ENCODE measurements at regions not wholly inside any gene's neighbourhood (a gene's known extent, or its start where the extent isn't known, plus 50 kb on each side); places are given as distances from the start of the nearest gene placed in this dataset.
"Not testable (repeated sequence)": the region's sequence is repeated elsewhere in the genome, so short reads cannot be mapped to it uniquely, and the experiment has no call there.

DNA sequence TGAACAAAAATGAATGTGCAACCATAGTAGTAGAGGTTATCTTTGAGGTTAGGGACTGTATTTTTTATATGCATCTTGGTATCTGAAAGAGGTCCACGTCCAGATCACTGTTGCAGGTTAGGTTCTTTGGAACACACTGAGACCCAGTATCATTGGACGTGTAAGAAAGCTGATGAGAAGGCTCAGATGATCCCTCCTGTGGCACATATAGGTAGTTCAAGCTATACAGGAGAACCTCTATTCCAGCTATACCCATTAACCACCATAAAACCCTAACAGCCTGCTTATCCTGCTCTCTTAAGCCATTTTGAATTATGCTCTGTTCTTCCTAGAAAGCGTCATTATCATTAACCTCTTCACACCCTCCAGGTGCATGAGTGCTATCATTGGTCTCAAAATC lies 930.7 kb upstream of the HS3ST1 start:
- Mint-ChIP-seq H3K4me3 (no peak overlapping the region), H3K4me1 (no peaks in the 10 kb centered on the region), H3K27ac (ENCODE audit: unreplicated experiment) (no peak overlapping the region), H3K36me3 (ENCODE audit: low read depth) (no peaks in the 10 kb centered on the region), H3K27me3 (ENCODE audit: low read depth) (no peaks in the 10 kb centered on the region), H3K9me3 (no peaks in the 10 kb centered on the region)
- TF ChIP-seq, protein P1, sequence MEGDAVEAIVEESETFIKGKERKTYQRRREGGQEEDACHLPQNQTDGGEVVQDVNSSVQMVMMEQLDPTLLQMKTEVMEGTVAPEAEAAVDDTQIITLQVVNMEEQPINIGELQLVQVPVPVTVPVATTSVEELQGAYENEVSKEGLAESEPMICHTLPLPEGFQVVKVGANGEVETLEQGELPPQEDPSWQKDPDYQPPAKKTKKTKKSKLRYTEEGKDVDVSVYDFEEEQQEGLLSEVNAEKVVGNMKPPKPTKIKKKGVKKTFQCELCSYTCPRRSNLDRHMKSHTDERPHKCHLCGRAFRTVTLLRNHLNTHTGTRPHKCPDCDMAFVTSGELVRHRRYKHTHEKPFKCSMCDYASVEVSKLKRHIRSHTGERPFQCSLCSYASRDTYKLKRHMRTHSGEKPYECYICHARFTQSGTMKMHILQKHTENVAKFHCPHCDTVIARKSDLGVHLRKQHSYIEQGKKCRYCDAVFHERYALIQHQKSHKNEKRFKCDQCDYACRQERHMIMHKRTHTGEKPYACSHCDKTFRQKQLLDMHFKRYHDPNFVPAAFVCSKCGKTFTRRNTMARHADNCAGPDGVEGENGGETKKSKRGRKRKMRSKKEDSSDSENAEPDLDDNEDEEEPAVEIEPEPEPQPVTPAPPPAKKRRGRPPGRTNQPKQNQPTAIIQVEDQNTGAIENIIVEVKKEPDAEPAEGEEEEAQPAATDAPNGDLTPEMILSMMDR (conservative IDR thresholded peaks at IDR 0.05) = no peak
- DNase-seq (ENCODE audit: low read depth, low spot score) = no peak

DNA sequence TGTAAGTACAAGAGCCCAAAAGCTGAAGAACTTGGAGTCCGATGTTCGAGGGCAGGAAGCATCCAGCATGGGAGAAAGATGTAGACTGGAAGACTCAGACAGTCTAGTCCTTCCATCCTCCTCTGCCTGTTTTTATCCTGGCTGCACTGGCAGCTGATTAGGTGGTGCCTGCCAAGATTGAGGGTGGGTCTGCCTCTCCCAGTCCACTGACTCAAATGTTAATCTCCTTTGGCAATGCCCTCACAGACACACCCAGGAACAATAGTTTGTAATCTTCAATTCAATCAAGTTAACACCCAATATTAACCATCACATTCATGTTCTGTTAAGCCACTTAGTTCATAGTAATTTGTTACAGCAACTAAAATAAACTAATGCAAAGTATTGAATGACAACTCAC lies 904.4 kb upstream of the HS3ST1 start:
- not testable (repeated sequence) for H3K27me3 Mint-ChIP-seq (ENCODE audit: low read depth); H3K27ac Mint-ChIP-seq (ENCODE audit: unreplicated experiment); H3K4me1 Mint-ChIP-seq; H3K36me3 Mint-ChIP-seq (ENCODE audit: low read depth); H3K4me3 Mint-ChIP-seq; H3K9me3 Mint-ChIP-seq; DNase-seq (ENCODE audit: low read depth, low spot score)

DNA sequence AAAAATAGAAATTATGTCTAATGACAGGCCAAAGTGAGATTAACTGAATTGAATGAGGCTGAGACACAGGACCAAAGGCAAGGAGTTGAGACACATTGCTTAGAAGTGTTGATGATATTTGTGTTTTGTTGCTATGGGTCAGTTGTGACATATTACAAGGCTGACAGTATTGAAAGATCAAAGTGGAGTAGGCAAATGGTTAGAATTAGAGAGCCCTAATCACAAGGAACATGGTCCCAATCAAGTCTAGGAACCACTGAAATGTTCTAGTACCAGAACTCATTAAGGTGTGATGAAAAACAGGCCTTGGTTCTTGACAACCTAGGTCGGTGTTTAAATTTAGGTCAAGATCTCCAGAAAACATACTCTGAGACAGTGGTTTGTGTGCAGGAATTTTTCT lies 896.3 kb upstream of the HS3ST1 start:
- no peak overlapping the region for H3K27ac Mint-ChIP-seq (ENCODE audit: unreplicated experiment)

DNA sequence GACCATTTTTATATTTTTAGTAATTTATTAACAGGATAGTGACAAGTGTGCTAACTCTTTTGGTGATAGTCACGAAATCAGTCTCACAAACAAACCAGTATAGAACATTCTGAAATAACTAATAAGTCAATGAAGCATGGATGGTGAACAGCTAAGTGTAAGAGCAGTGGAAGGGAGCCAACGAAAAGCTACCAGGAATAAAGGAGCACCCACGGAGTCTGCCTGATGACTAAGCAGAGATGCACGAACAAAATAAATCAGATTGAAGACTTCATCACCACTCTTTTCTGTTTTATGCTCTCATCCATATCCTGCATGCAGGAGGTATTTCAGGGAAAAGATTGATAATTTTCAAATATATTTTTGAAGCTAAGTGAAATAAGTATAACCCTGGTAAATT lies 891.1 kb upstream of the HS3ST1 start:
- H3K27ac Mint-ChIP-seq (ENCODE audit: unreplicated experiment) = no peak overlapping the region
- H3K9me3 Mint-ChIP-seq = no peaks in the 10 kb centered on the region
- no peaks in the 10 kb centered on the region for H3K4me1 Mint-ChIP-seq

More for the DNA sequence above, 896.3 kb upstream of the HS3ST1 start:
- no peaks in the 10 kb centered on the region for H3K9me3 Mint-ChIP-seq
- no peak overlapping the region for H3K4me3 Mint-ChIP-seq
- DNase-seq (ENCODE audit: low read depth, low spot score) = no peak
- no peaks in the 10 kb centered on the region for H3K36me3 Mint-ChIP-seq (ENCODE audit: low read depth)
- TF ChIP-seq, protein P1 (conservative IDR thresholded peaks at IDR 0.05) = no peak
- no peaks in the 10 kb centered on the region for H3K27me3 Mint-ChIP-seq (ENCODE audit: low read depth)
- no peaks in the 10 kb centered on the region for H3K4me1 Mint-ChIP-seq

DNA sequence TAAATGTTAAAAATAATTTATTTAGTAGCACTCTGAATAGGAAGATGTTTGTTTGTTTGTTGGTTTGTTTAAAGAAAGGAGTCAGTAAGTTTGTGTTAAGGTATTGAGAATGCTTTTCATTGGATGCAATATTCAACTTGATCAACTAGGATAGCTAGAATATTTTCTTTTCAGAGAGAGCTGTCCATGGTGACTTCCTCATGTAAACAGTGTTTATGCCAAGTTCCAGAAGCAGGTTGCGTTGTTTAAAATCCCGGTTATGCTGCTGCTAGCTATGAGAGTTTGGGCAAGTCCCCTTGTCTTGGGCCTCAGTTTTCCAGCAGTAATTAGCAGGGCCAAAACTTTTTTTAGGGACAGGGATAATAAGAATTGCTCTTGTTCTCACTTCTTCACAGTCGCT lies 876.2 kb upstream of the HS3ST1 start:
- DNase-seq (ENCODE audit: low read depth, low spot score) = no peak
- Mint-ChIP-seq H3K4me1 (no peaks in the 10 kb centered on the region), H3K27ac (ENCODE audit: unreplicated experiment) (no peak overlapping the region), H3K9me3 (peaks cover 6% of the 10 kb centered on the region), H3K27me3 (ENCODE audit: low read depth) (no peaks in the 10 kb centered on the region), H3K36me3 (ENCODE audit: low read depth) (no peaks in the 10 kb centered on the region), H3K4me3 (no peak overlapping the region)
- TF ChIP-seq, protein P1 (conservative IDR thresholded peaks at IDR 0.05) = no peak

More for the DNA sequence above, 891.1 kb upstream of the HS3ST1 start:
- Mint-ChIP-seq H3K27me3 (ENCODE audit: low read depth) (no peaks in the 10 kb centered on the region), H3K4me3 (no peak overlapping the region), H3K36me3 (ENCODE audit: low read depth) (no peaks in the 10 kb centered on the region)
- DNase-seq (ENCODE audit: low read depth, low spot score) = no peak
- TF ChIP-seq, protein P1 (conservative IDR thresholded peaks at IDR 0.05) = no peak

DNA sequence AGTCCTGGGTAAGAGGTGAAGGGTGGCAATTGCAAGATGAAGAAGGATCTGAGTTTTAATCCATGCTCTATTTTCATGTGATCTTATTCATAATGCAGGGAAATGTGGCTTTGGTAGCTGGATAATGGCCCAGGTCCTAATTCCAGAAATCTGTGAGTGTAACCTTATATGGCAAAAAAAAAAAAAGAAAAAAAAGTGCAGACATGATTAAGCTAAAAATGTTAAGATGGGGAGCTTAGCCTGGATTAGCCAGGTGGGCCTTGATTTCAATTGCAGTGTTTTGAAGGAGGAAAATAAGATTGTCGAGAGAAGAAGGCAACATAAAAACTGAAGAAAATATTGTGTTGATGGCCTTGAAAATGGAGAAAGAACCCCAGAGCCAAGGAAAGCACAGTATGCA lies 867.7 kb upstream of the HS3ST1 start:
- DNase-seq (ENCODE audit: low read depth, low spot score) = no peak
- no peak overlapping the region for H3K4me3 Mint-ChIP-seq
- H3K4me1 Mint-ChIP-seq = no peaks in the 10 kb centered on the region
- no peaks in the 10 kb centered on the region for H3K27me3 Mint-ChIP-seq (ENCODE audit: low read depth)
- TF ChIP-seq, protein P1 (conservative IDR thresholded peaks at IDR 0.05) = no peak
- H3K9me3 Mint-ChIP-seq = no peaks in the 10 kb centered on the region
- H3K27ac Mint-ChIP-seq (ENCODE audit: unreplicated experiment) = no peak overlapping the region
- no peaks in the 10 kb centered on the region for H3K36me3 Mint-ChIP-seq (ENCODE audit: low read depth)

All from neural crest cell (in vitro differentiated cells).